ENCODE measurements at regions not wholly inside any gene's neighbourhood (a gene's known extent, or its start where the extent isn't known, plus 50 kb on each side); places are given as distances from the start of the nearest gene placed in this dataset.

DNA sequence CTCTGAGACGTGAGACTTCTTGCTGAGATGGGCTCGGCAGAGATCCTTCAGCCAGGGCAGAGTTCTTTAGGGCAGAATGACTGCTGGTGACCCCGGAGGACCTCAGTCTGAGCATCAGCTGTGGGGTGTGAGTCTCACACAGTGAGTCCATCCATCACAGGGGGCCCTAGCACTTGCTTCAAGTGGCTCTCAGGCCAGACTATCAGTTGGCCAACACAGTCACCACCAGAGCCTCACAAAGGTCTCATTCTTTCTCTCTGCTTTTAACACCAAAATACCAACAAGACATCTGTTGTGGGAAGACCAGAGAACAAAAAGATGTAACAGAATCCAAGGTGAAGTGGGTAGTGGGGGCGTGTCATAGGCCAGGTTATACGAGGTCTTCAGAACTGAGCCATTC, 345.6 kb upstream of the NRP1 start:
- FAIRE-seq, result no peak
- Histone ChIP-seq H3K36me3 (ENCODE audit: control insufficient read depth in 2 of 2, extremely low read depth in 1 of 2, insufficient read depth in 2 of 2, low read length in 2 of 2) (no peaks in the 10 kb centered on the region), H3K4me1 (ENCODE audit: control insufficient read depth, extremely low read depth, insufficient read depth, low read length) (no peaks in the 10 kb centered on the region), H4K20me1 (ENCODE audit: control insufficient read depth, extremely low read depth, insufficient read depth, low read length) (no peaks in the 10 kb centered on the region), H3K4me2 (ENCODE audit: control insufficient read depth, extremely low read depth, insufficient read depth, low read depth, low read length) (no peak overlapping the region), H3K9me3 (ENCODE audit: control insufficient read depth, low read depth, low read length) (no peaks in the 10 kb centered on the region), H3K9me1 (ENCODE audit: control insufficient read depth, extremely low read depth, insufficient read depth, low read length) (no peaks in the 10 kb centered on the region), H3K27me3 (ENCODE audit: control insufficient read depth, extremely low read depth, insufficient read depth, low read length) (no peaks in the 10 kb centered on the region), H3K79me2 (ENCODE audit: control insufficient read depth, insufficient read depth, low read length) (no peaks in the 10 kb centered on the region), H2AFZ (ENCODE audit: control insufficient read depth, low read length) (no peak overlapping the region), H3K27ac (ENCODE audit: control insufficient read depth, insufficient read depth, low read length) (no peak overlapping the region), H3K9ac (ENCODE audit: control insufficient read depth, extremely low read depth, insufficient read depth, low read length) (no peak overlapping the region), H3K4me3 (ENCODE audit: control insufficient read depth in 2 of 3, extremely low read depth in 1 of 3, insufficient read depth in 2 of 3, low read depth in 1 of 3, low read length in 3 of 3) (no peak overlapping the region)
- dilution Hi-C loops (cut with MboI; ENCODE audit: extremely low pct_ligation_motif_present, low sequenced_read_pairs), result no loop called here
- no peak for DNase-seq (ENCODE audit: low read depth, low spot score)
- no peak for TF ChIP-seq EZH2 (IDR thresholded peaks at IDR 0.05; ENCODE audit: low read length)
- TF ChIP-seq, protein P1, sequence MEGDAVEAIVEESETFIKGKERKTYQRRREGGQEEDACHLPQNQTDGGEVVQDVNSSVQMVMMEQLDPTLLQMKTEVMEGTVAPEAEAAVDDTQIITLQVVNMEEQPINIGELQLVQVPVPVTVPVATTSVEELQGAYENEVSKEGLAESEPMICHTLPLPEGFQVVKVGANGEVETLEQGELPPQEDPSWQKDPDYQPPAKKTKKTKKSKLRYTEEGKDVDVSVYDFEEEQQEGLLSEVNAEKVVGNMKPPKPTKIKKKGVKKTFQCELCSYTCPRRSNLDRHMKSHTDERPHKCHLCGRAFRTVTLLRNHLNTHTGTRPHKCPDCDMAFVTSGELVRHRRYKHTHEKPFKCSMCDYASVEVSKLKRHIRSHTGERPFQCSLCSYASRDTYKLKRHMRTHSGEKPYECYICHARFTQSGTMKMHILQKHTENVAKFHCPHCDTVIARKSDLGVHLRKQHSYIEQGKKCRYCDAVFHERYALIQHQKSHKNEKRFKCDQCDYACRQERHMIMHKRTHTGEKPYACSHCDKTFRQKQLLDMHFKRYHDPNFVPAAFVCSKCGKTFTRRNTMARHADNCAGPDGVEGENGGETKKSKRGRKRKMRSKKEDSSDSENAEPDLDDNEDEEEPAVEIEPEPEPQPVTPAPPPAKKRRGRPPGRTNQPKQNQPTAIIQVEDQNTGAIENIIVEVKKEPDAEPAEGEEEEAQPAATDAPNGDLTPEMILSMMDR (optimal IDR thresholded peaks at IDR 0.05 in 1 of 3, IDR thresholded peaks at IDR 0.05 in 1 of 3, conservative IDR thresholded peaks at IDR 0.05 in 1 of 3; ENCODE audit: extremely low read depth in 1 of 3, insufficient read depth in 2 of 3, low read length in 3 of 3), result no peak

- Histone ChIP-seq H3K4me3 (ENCODE audit: control insufficient read depth in 2 of 3, extremely low read depth in 1 of 3, insufficient read depth in 2 of 3, low read depth in 1 of 3, low read length in 3 of 3) (no peak overlapping the region), H3K4me1 (ENCODE audit: control insufficient read depth, extremely low read depth, insufficient read depth, low read length) (no peaks in the 10 kb centered on the region), H3K9ac (ENCODE audit: control insufficient read depth, extremely low read depth, insufficient read depth, low read length) (no peak overlapping the region), H2AFZ (ENCODE audit: control insufficient read depth, low read length) (no peak overlapping the region), H3K27ac (ENCODE audit: control insufficient read depth, insufficient read depth, low read length) (no peak overlapping the region), H3K79me2 (ENCODE audit: control insufficient read depth, insufficient read depth, low read length) (no peaks in the 10 kb centered on the region), H3K4me2 (ENCODE audit: control insufficient read depth, extremely low read depth, insufficient read depth, low read depth, low read length) (no peak overlapping the region), H3K9me1 (ENCODE audit: control insufficient read depth, extremely low read depth, insufficient read depth, low read length) (no peaks in the 10 kb centered on the region), H3K36me3 (ENCODE audit: control insufficient read depth in 2 of 2, extremely low read depth in 1 of 2, insufficient read depth in 2 of 2, low read length in 2 of 2) (no peaks in the 10 kb centered on the region), H4K20me1 (ENCODE audit: control insufficient read depth, extremely low read depth, insufficient read depth, low read length) (no peaks in the 10 kb centered on the region), H3K9me3 (ENCODE audit: control insufficient read depth, low read depth, low read length) (no peaks in the 10 kb centered on the region), H3K27me3 (ENCODE audit: control insufficient read depth, extremely low read depth, insufficient read depth, low read length) (no peaks in the 10 kb centered on the region)
- DNase-seq (ENCODE audit: low read depth, low spot score) (no peak), FAIRE-seq (no peak)
- dilution Hi-C loops (cut with MboI; ENCODE audit: extremely low pct_ligation_motif_present, low sequenced_read_pairs), result no loop called here
- TF ChIP-seq, protein P1 (optimal IDR thresholded peaks at IDR 0.05 in 1 of 3, IDR thresholded peaks at IDR 0.05 in 1 of 3, conservative IDR thresholded peaks at IDR 0.05 in 1 of 3; ENCODE audit: extremely low read depth in 1 of 3, insufficient read depth in 2 of 3, low read length in 3 of 3), result no peak
- no peak for TF ChIP-seq EZH2 (IDR thresholded peaks at IDR 0.05; ENCODE audit: low read length)
These were observed 342.3 kb upstream of the NRP1 start for GRCh38 chr10:33676606-33677339.

All from keratinocyte (primary cell).